Spleen (tissue), 11 donors: ENCODE measurements at regions not wholly inside any gene's neighbourhood (a gene's known extent, or its start where the extent isn't known, plus 50 kb on each side); places are given as distances from the start of the nearest gene placed in this dataset.

ENCODE experiments used
- DNase-seq: peaks from one replicate; pipeline ENCODE4 v3.0.0-alpha.2; 2020
- H3K27ac ChIP-seq, 8 donors: fragments of 200-600 bp; sonication (generic) in 7 of 8; 1 replicate in 4 of 8; 2 replicates in 4 of 8; pipeline versions ENCODE4 v1.5.0 to v1.8.0; 2016 to 2021; ENCODE audit warnings: inconsistent platforms in 4 of 8, mild to moderate bottlenecking in 4 of 8, moderate library complexity in 1 of 8
- H3K27me3 ChIP-seq, 7 donors: fragments of 200-600 bp; sonication (generic) in 6 of 7; replicated peaks in 1 of 7; 1 replicate in 4 of 7; 2 replicates in 3 of 7; pipeline versions ENCODE4 v1.5.0 to v1.8.0; 2016 to 2021; ENCODE audit warnings: inconsistent platforms in 3 of 7, mild to moderate bottlenecking in 1 of 7
- H3K36me3 ChIP-seq, 6 donors: fragments of 200-600 bp; sonication (generic) in 5 of 6; 1 replicate in 4 of 6; 2 replicates in 2 of 6; pipeline versions ENCODE4 v1.5.0 to v1.8.0; 2016 to 2021; ENCODE audit warnings: inconsistent platforms in 2 of 6
- H3K4me1 ChIP-seq, 6 donors: fragments of 200-600 bp; sonication (generic) in 5 of 6; 1 replicate in 3 of 6; 2 replicates in 3 of 6; pipeline versions ENCODE4 v1.5.0 to v1.8.0; 2016 to 2021; ENCODE audit warnings: inconsistent platforms in 3 of 6
- H3K4me3 ChIP-seq, 8 donors: fragments of 200-600 bp; sonication (generic) in 7 of 8; 1 replicate in 4 of 8; 2 replicates in 4 of 8; pipeline versions ENCODE4 v1.5.0 to v1.8.0; 2016 to 2021; ENCODE audit warnings: inconsistent platforms in 4 of 8, mild to moderate bottlenecking in 4 of 8, moderate library complexity in 2 of 8
- H3K9me3 ChIP-seq, 8 donors: fragments of 200-600 bp; sonication (generic) in 7 of 8; 1 replicate in 4 of 8; 2 replicates in 4 of 8; pipeline versions ENCODE4 v1.5.0 to v1.8.0; 2016 to 2021; ENCODE audit warnings: inconsistent platforms in 4 of 8
- POLR2A ChIP-seq, 3 donors: fragments of 450-650 bp; IDR thresholded peaks; one replicate each; pipeline ENCODE4 v1.5.1; 2017; ENCODE audit warnings: antibody characterized with exemption in 3 of 3, mild to moderate bottlenecking in 1 of 3
- POLR2AphosphoS5 ChIP-seq, 3 donors: sonication (generic); formaldehyde crosslinking; IDR thresholded peaks; one replicate each; pipeline ENCODE4 v1.5.1; 2017; ENCODE audit warnings: antibody characterized with exemption in 3 of 3
- WGBS, 5 donors: extraction: QIAGEN DNeasy Blood & Tissue Kit in 3 of 5; methylation state at CpG; one replicate each; pipeline versions ENCODE4 v1.1.5 to v1.1.7; 2013 to 2018; 5-methylcytosine and 5-hydroxymethylcytosine counted together
- intact Hi-C: fragments of 100-400 bp; cut with DNase I; formaldehyde crosslinking; loops from one replicate; pipeline ENCODE4 v1.15.0; 2023; ENCODE audit warnings: low total_unique reads
- TF ChIP-seq, protein P1 (sequence below), 11 experiments: fragments of 200-600 bp in 7 of 11; fragments of 450-650 bp in 4 of 11; sonication (generic) in 4 of 11; IDR thresholded peaks in 8 of 11; conservative IDR thresholded peaks in 3 of 11; 1 replicate in 7 of 11; 2 replicates in 4 of 11; pipeline versions ENCODE4 v1.4.0 to v1.8.0; 2016 to 2021; ENCODE audit warnings: antibody characterized with exemption in 11 of 11, inconsistent platforms in 4 of 11, mild to moderate bottlenecking in 1 of 11
- donor health status: healthy with polysubstance abuse.
- donor health status: DM: no; HTN: no; CAD: no; lungs with moderate emphysema.
- donor health status: DM: no; HTN: no; CAD: no.
- donor health status: Bipolar disorder and iron deficiency.
- donor health status: healthy.
- donor health status: DM: no; HTN: no; CAD: no.
- donor health status: DM: yes; HTN: yes; CAD: no.

DNA sequence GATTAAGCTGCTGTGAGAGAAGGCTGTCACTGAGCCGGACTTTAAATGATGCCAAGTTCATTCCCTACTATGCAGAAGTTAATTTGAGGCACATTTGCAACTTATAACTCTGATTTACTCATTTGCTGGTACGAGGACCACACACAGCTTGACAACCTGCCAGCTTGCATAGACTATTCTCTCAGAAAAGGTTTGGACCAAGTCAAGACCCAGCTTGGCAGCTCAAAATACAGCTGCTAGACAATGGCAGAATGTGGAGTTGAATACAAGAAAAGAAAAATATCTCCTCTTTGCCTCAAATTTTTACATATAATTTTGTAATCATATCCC is 338.9 kb downstream of the DHX15 start:
- intact Hi-C loops = no loop called here
- TF ChIP-seq, protein P1, sequence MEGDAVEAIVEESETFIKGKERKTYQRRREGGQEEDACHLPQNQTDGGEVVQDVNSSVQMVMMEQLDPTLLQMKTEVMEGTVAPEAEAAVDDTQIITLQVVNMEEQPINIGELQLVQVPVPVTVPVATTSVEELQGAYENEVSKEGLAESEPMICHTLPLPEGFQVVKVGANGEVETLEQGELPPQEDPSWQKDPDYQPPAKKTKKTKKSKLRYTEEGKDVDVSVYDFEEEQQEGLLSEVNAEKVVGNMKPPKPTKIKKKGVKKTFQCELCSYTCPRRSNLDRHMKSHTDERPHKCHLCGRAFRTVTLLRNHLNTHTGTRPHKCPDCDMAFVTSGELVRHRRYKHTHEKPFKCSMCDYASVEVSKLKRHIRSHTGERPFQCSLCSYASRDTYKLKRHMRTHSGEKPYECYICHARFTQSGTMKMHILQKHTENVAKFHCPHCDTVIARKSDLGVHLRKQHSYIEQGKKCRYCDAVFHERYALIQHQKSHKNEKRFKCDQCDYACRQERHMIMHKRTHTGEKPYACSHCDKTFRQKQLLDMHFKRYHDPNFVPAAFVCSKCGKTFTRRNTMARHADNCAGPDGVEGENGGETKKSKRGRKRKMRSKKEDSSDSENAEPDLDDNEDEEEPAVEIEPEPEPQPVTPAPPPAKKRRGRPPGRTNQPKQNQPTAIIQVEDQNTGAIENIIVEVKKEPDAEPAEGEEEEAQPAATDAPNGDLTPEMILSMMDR (IDR thresholded peaks at IDR 0.05 in 8 of 11, conservative IDR thresholded peaks at IDR 0.05 in 3 of 11) = no peak
- TF ChIP-seq POLR2A (IDR thresholded peaks at IDR 0.05) (no peak), POLR2AphosphoS5 (IDR thresholded peaks at IDR 0.05) (no peak)
- Histone ChIP-seq H3K4me3 (no peak overlapping the region), H3K36me3 (no peaks in the 10 kb centered on the region), H3K9me3 (no peaks in the 10 kb centered on the region), H3K27ac (peak overlapping the region in 2 of 8 donors; percentile 22 to 27), H3K27me3 (no peaks in the 10 kb centered on the region), H3K4me1 (peaks cover 0 to 5% (median 0%) of the 10 kb centered on the region in 6 donors)
- DNase-seq = no peak
- 67 to 89% (median 76%) methylated on average over 2 of the region's 2 CpGs for WGBS, 5 donors

DNA sequence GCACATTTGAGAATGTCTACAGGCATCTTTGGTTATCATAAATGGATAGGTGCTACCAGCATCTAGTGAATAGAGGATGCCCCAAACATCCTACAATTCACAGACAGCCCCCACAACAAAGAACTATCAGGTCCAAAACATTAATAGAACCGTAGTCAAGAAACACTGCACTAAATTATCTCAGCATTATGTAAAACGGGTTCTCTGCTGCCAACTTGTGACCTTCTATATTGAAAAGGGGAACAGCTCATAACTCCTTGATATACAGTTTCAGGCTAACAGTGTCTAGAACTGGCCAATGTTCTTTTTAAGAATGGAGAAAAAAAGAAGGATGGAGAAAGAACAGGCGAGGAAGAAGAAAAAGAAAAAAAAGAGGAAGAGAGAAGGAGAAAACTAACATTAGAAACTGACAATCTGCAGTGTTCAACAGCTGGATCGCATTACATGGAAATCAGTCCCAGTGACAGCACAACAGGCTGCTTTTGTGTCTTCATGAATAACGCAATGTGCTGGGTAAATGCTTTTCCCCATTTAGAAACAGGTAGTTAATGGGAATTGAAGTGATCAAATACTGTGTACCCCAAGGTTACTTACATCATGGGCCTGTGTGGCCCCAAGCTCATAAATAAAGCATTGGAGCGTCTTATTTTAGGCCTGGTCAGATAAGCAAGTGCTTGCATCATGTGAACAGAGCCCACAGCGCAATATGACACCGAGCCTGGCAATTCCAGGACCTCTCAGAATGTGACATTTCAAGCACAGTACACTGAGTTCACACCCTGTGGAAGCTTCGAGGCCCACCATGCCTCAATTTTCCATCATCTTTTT is 339.5 kb downstream of the DHX15 start:
- TF ChIP-seq, protein P1 (IDR thresholded peaks at IDR 0.05 in 8 of 11, conservative IDR thresholded peaks at IDR 0.05 in 3 of 11) = no peak
- TF ChIP-seq POLR2A (IDR thresholded peaks at IDR 0.05) (no peak), POLR2AphosphoS5 (IDR thresholded peaks at IDR 0.05) (no peak)
- intact Hi-C loops = no loop called here
- no peak overlapping the region for H3K4me3 ChIP-seq
- 65 to 75% (median 68%) methylated on average over 9 of the region's 9 CpGs for WGBS, 5 donors
- H3K36me3 ChIP-seq = no peaks in the 10 kb centered on the region
- peaks cover 0 to 5% (median 0%) of the 10 kb centered on the region in 6 donors for H3K4me1 ChIP-seq
- H3K9me3 ChIP-seq = no peaks in the 10 kb centered on the region
- DNase-seq = no peak
- no peaks in the 10 kb centered on the region for H3K27me3 ChIP-seq
- H3K27ac ChIP-seq = peak overlapping the region in 2 of 8 donors; percentile 22 to 27

DNA sequence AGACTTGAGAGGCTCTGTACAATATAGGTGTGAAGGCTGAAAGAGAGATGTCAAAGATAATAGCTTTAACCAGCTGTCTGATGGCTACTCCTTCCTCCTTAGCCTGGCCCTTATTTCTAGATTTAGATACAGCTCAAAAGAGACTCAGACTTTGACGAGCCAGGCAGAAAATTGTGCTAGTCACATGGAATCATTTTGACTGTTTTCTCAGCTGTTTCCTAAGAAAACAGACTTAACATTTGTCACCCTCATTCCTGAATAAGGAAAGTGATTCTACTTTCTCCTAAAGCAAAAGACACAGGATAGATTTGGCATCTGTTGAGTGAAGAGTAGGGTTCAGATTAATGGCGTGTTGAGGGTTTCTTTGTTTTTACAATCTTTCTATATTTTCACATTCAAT is 340.7 kb downstream of the DHX15 start:
- TF ChIP-seq POLR2AphosphoS5 (IDR thresholded peaks at IDR 0.05) (no peak), POLR2A (IDR thresholded peaks at IDR 0.05) (no peak)
- TF ChIP-seq, protein P1 (IDR thresholded peaks at IDR 0.05 in 8 of 11, conservative IDR thresholded peaks at IDR 0.05 in 3 of 11) = no peak
- H3K4me1 ChIP-seq = peaks cover 0 to 2% (median 0%) of the 10 kb centered on the region in 6 donors
- intact Hi-C loops = no loop called here

DNA sequence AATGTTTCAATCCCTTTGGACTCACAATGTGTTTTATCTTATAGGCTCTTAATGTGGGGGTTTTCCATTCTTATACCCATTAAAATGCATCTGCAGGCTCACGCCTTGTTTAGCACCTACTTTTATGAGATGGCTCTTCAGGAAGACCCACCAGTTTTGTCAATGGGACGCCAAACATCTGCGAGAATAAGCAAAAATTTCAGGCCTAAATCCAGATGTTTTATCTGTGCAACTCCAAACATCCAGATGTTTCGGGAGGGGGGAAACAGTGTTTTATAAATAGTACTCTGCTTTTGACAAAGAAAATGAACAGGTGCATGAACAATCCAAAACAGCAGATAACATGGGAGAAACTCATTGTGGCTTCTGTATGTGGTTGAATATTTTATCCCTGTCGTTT is 342.8 kb downstream of the DHX15 start:
- no peaks in the 10 kb centered on the region for H3K9me3 ChIP-seq
- 81 to 89% (median 84%) methylated on average over 5 of the region's 5 CpGs for WGBS, 5 donors
- no peaks in the 10 kb centered on the region for H3K36me3 ChIP-seq
- intact Hi-C loops = no loop called here
- no peak for TF ChIP-seq POLR2AphosphoS5 (IDR thresholded peaks at IDR 0.05)
- TF ChIP-seq, protein P1 (IDR thresholded peaks at IDR 0.05 in 8 of 11, conservative IDR thresholded peaks at IDR 0.05 in 3 of 11) = no peak
- no peak for TF ChIP-seq POLR2A (IDR thresholded peaks at IDR 0.05)
- no peak overlapping the region for H3K4me3 ChIP-seq
- H3K27ac ChIP-seq = no peak overlapping the region
- H3K27me3 ChIP-seq = no peaks in the 10 kb centered on the region
- no peaks in the 10 kb centered on the region for H3K4me1 ChIP-seq
- DNase-seq = no peak

More for the DNA sequence above, 340.7 kb downstream of the DHX15 start:
- WGBS, 5 donors = 61 to 77% (median 66%) methylated on average over 2 of the region's 2 CpGs
- H3K27ac ChIP-seq = no peak overlapping the region
- H3K9me3 ChIP-seq = no peaks in the 10 kb centered on the region
- H3K4me3 ChIP-seq = no peak overlapping the region
- H3K36me3 ChIP-seq = no peaks in the 10 kb centered on the region
- H3K27me3 ChIP-seq = no peaks in the 10 kb centered on the region
- DNase-seq = no peak
